GM12878 (cell line): ENCODE measurements at regions not wholly inside any gene's neighbourhood (a gene's known extent, or its start where the extent isn't known, plus 50 kb on each side); places are given as distances from the start of the nearest gene placed in this dataset.

ENCODE experiments used
- BRCA1 ChIP-seq: IDR thresholded peaks from 2 replicates; pipeline ENCODE4 v1.6.1; 2011; ENCODE audit warnings: low read depth, low read length, improper control_type of control experiment
- EP300 ChIP-seq, 2 experiments: fragments of 150-350 bp in 1 of 2; IDR thresholded peaks; 2 replicates each; pipeline ENCODE4 v1.6.1; 2011 to 2012; ENCODE audit warnings: low read depth in 2 of 2, low read length in 2 of 2, borderline replicate concordance in 1 of 2, improper control_type of control experiment in 1 of 2, inconsistent platforms in 1 of 2; ENCODE audit not compliant: control insufficient read depth in 1 of 2
- POLR2A ChIP-seq: IDR thresholded peaks from 2 replicates; pipeline ENCODE4 v1.6.1; 2011; ENCODE audit warnings: low read depth, mild to moderate bottlenecking, low read length
- POLR2AphosphoS2 ChIP-seq: IDR thresholded peaks from 2 replicates; pipeline ENCODE4 v1.6.1; 2011; ENCODE audit warnings: low read depth, mild to moderate bottlenecking, low read length, improper control_type of control experiment, moderate library complexity

- TF ChIP-seq BRCA1 (no peak), POLR2A (no peak), EP300 (IDR thresholded peaks at IDR 0.05; ENCODE audit: borderline replicate concordance in 1 of 2, control insufficient read depth in 1 of 2, low read depth in 2 of 2, low read length in 2 of 2) (no peak), POLR2AphosphoS2 (no peak)
Measured at GRCh38 chr6:132909742-132910141, 95.4 kb downstream of the RPS12 start.
